ENCODE measurements at regions not wholly inside any gene's neighbourhood (a gene's known extent, or its start where the extent isn't known, plus 50 kb on each side); places are given as distances from the start of the nearest gene placed in this dataset.

- H3K4me1 Mint-ChIP-seq: peaks cover 41% of the 10 kb centered on the region
- H3K4me3 Mint-ChIP-seq: no peak overlapping the region
- TF ChIP-seq, protein P1, sequence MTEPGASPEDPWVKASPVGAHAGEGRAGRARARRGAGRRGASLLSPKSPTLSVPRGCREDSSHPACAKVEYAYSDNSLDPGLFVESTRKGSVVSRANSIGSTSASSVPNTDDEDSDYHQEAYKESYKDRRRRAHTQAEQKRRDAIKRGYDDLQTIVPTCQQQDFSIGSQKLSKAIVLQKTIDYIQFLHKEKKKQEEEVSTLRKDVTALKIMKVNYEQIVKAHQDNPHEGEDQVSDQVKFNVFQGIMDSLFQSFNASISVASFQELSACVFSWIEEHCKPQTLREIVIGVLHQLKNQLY (CRISPR knock-in tag; IDR thresholded peaks at IDR 0.05): no peak
- TF ChIP-seq ATF1 (CRISPR knock-in tag; IDR thresholded peaks at IDR 0.05) (no peak), SMAD3 (CRISPR knock-in tag; IDR thresholded peaks at IDR 0.05; ENCODE audit: borderline replicate concordance) (no peak)
- TF ChIP-seq, protein P2, sequence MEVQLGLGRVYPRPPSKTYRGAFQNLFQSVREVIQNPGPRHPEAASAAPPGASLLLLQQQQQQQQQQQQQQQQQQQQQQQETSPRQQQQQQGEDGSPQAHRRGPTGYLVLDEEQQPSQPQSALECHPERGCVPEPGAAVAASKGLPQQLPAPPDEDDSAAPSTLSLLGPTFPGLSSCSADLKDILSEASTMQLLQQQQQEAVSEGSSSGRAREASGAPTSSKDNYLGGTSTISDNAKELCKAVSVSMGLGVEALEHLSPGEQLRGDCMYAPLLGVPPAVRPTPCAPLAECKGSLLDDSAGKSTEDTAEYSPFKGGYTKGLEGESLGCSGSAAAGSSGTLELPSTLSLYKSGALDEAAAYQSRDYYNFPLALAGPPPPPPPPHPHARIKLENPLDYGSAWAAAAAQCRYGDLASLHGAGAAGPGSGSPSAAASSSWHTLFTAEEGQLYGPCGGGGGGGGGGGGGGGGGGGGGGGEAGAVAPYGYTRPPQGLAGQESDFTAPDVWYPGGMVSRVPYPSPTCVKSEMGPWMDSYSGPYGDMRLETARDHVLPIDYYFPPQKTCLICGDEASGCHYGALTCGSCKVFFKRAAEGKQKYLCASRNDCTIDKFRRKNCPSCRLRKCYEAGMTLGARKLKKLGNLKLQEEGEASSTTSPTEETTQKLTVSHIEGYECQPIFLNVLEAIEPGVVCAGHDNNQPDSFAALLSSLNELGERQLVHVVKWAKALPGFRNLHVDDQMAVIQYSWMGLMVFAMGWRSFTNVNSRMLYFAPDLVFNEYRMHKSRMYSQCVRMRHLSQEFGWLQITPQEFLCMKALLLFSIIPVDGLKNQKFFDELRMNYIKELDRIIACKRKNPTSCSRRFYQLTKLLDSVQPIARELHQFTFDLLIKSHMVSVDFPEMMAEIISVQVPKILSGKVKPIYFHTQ (CRISPR knock-in tag; IDR thresholded peaks at IDR 0.05): no peak
- no peaks in the 10 kb centered on the region for H3K36me3 Mint-ChIP-seq
- H3K27me3 Mint-ChIP-seq (ENCODE audit: low read depth): peaks cover 63% of the 10 kb centered on the region
- H3K9me3 Mint-ChIP-seq: no peaks in the 10 kb centered on the region
- POLR2A ChIA-PET: no interaction called here
- no peak for DNase-seq (ENCODE audit: low spot score)
- ATAC-seq: no peak
- no peak overlapping the region for H3K27ac Mint-ChIP-seq
- CTCF ChIA-PET: no interaction called here
These were observed 1355.0 kb downstream of the OLFM4 start for GRCh38 chr13:54383604-54384003.

GRCh38 chr13:54387625-54388024 lies 1359.0 kb downstream of the OLFM4 start:
- peaks cover 47% of the 10 kb centered on the region for H3K4me1 Mint-ChIP-seq
- POLR2A ChIA-PET: no interaction called here
- H3K27me3 Mint-ChIP-seq (ENCODE audit: low read depth): peaks cover 88% of the 10 kb centered on the region
- CTCF ChIA-PET: no interaction called here
- H3K27ac Mint-ChIP-seq: no peak overlapping the region
- H3K9me3 Mint-ChIP-seq: no peaks in the 10 kb centered on the region
- ATAC-seq (peak; percentile 69), DNase-seq (ENCODE audit: low spot score) (no peak)
- no peak overlapping the region for H3K4me3 Mint-ChIP-seq
- TF ChIP-seq OVOL2 (CRISPR knock-in tag; IDR thresholded peaks at IDR 0.05; ENCODE audit: borderline replicate concordance) (no peak), ESRRA (CRISPR knock-in tag; IDR thresholded peaks at IDR 0.05; ENCODE audit: borderline replicate concordance) (no peak), NFATC4 (CRISPR knock-in tag; IDR thresholded peaks at IDR 0.05) (no peak), ZNF263 (CRISPR knock-in tag; IDR thresholded peaks at IDR 0.05; ENCODE audit: low read depth) (no peak), GRHL2 (CRISPR knock-in tag; IDR thresholded peaks at IDR 0.05; ENCODE audit: insufficient replicate concordance, severe bottlenecking) (no peak), E2F5 (CRISPR knock-in tag; IDR thresholded peaks at IDR 0.05) (no peak), TP53 (CRISPR knock-in tag; IDR thresholded peaks at IDR 0.05) (no peak), ZNF232 (CRISPR knock-in tag; IDR thresholded peaks at IDR 0.05) (no peak), CREB1 (CRISPR knock-in tag; IDR thresholded peaks at IDR 0.05) (no peak), TCF7 (CRISPR knock-in tag; IDR thresholded peaks at IDR 0.05; ENCODE audit: low read depth) (no peak), MAX (CRISPR knock-in tag; IDR thresholded peaks at IDR 0.05) (no peak), FOXJ3 (CRISPR knock-in tag; IDR thresholded peaks at IDR 0.05; ENCODE audit: borderline replicate concordance) (no peak), SMAD4 (CRISPR knock-in tag; IDR thresholded peaks at IDR 0.05) (no peak)
- TF ChIP-seq, protein P3, sequence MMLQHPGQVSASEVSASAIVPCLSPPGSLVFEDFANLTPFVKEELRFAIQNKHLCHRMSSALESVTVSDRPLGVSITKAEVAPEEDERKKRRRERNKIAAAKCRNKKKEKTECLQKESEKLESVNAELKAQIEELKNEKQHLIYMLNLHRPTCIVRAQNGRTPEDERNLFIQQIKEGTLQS (CRISPR knock-in tag; conservative IDR thresholded peaks at IDR 0.05): no peak
- TF ChIP-seq, protein P4, sequence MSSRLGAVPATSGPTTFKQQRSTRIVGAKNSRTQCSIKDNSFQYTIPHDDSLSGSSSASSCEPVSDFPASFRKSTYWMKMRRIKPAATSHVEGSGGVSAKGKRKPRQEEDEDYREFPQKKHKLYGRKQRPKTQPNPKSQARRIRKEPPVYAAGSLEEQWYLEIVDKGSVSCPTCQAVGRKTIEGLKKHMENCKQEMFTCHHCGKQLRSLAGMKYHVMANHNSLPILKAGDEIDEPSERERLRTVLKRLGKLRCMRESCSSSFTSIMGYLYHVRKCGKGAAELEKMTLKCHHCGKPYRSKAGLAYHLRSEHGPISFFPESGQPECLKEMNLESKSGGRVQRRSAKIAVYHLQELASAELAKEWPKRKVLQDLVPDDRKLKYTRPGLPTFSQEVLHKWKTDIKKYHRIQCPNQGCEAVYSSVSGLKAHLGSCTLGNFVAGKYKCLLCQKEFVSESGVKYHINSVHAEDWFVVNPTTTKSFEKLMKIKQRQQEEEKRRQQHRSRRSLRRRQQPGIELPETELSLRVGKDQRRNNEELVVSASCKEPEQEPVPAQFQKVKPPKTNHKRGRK (CRISPR knock-in tag; IDR thresholded peaks at IDR 0.05; ENCODE audit: borderline replicate concordance): no peak
- TF ChIP-seq, protein P5, sequence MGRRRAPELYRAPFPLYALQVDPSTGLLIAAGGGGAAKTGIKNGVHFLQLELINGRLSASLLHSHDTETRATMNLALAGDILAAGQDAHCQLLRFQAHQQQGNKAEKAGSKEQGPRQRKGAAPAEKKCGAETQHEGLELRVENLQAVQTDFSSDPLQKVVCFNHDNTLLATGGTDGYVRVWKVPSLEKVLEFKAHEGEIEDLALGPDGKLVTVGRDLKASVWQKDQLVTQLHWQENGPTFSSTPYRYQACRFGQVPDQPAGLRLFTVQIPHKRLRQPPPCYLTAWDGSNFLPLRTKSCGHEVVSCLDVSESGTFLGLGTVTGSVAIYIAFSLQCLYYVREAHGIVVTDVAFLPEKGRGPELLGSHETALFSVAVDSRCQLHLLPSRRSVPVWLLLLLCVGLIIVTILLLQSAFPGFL (CRISPR knock-in tag; IDR thresholded peaks at IDR 0.05; ENCODE audit: borderline replicate concordance): no peak
- TF ChIP-seq, protein P6, sequence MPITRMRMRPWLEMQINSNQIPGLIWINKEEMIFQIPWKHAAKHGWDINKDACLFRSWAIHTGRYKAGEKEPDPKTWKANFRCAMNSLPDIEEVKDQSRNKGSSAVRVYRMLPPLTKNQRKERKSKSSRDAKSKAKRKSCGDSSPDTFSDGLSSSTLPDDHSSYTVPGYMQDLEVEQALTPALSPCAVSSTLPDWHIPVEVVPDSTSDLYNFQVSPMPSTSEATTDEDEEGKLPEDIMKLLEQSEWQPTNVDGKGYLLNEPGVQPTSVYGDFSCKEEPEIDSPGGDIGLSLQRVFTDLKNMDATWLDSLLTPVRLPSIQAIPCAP (CRISPR knock-in tag; IDR thresholded peaks at IDR 0.05): no peak
- TF ChIP-seq, protein P7, sequence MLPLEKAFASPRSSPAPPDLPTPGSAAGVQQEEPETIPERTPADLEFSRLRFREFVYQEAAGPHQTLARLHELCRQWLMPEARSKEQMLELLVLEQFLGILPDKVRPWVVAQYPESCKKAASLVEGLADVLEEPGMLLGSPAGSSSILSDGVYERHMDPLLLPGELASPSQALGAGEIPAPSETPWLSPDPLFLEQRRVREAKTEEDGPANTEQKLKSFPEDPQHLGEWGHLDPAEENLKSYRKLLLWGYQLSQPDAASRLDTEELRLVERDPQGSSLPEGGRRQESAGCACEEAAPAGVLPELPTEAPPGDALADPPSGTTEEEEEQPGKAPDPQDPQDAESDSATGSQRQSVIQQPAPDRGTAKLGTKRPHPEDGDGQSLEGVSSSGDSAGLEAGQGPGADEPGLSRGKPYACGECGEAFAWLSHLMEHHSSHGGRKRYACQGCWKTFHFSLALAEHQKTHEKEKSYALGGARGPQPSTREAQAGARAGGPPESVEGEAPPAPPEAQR (CRISPR knock-in tag; IDR thresholded peaks at IDR 0.05): no peak
- H3K36me3 Mint-ChIP-seq: no peaks in the 10 kb centered on the region
